Keratinocyte (primary cell): ENCODE measurements at regions not wholly inside any gene's neighbourhood (a gene's known extent, or its start where the extent isn't known, plus 50 kb on each side); places are given as distances from the start of the nearest gene placed in this dataset.

Source experiments
- DNase-seq: peaks from one replicate; pipeline ENCODE4 v3.0.0-alpha.2; 2011; ENCODE audit warnings: low read depth, missing footprints, low spot score
- FAIRE-seq: peaks from 2 replicates; lab custom pipeline; 2011; peaks lifted over from hg19 to GRCh38; lab: Jason Lieb, UNC
- H2AFZ ChIP-seq: 2 replicates; pipeline ENCODE4 v1.6.0; 2012; ENCODE audit warnings: low read length, control low read depth, inconsistent platforms; ENCODE audit not compliant: control insufficient read depth
- H3K27ac ChIP-seq: 2 replicates; pipeline ENCODE4 v1.5.1; 2011; ENCODE audit warnings: low read length; ENCODE audit not compliant: control insufficient read depth, insufficient read depth
- H3K27me3 ChIP-seq: 3 replicates; pipeline ENCODE4 v1.6.0; 2011; ENCODE audit warnings: low read length; ENCODE audit not compliant: control insufficient read depth, insufficient read depth; ENCODE audit errors: extremely low read depth
- H3K36me3 ChIP-seq, 2 experiments: 2 replicates in 1 of 2; 3 replicates in 1 of 2; pipeline ENCODE4 v1.5.1; 2011; ENCODE audit warnings: low read length in 2 of 2, mild to moderate bottlenecking in 1 of 2; ENCODE audit not compliant: control insufficient read depth in 2 of 2, insufficient read depth in 2 of 2; ENCODE audit errors: extremely low read depth in 1 of 2
- H3K4me1 ChIP-seq: 3 replicates; pipeline ENCODE4 v1.5.1; 2011; ENCODE audit warnings: low read length; ENCODE audit not compliant: control insufficient read depth, insufficient read depth; ENCODE audit errors: extremely low read depth
- H3K4me2 ChIP-seq: 3 replicates; pipeline ENCODE4 v1.6.0; 2011; ENCODE audit warnings: low read depth, low read length; ENCODE audit not compliant: control insufficient read depth, insufficient read depth; ENCODE audit errors: extremely low read depth
- H3K4me3 ChIP-seq, 3 experiments: fragments of 200-600 bp in 1 of 3; sonication (generic) in 1 of 3; 2 replicates in 2 of 3; 3 replicates in 1 of 3; pipeline ENCODE4 v1.5.1; 2011 to 2016; ENCODE audit warnings: low read length in 3 of 3, mild to moderate bottlenecking in 3 of 3, control low read depth in 2 of 3, inconsistent platforms in 1 of 3, low read depth in 1 of 3, mixed read lengths in 1 of 3, mixed run types in 1 of 3, moderate library complexity in 1 of 3; ENCODE audit not compliant: control insufficient read depth in 2 of 3, insufficient read depth in 2 of 3; ENCODE audit errors: extremely low read depth in 1 of 3
- H3K79me2 ChIP-seq: 2 replicates; pipeline ENCODE4 v1.6.0; 2012; ENCODE audit warnings: low read length; ENCODE audit not compliant: control insufficient read depth, insufficient read depth
- H3K9ac ChIP-seq: 3 replicates; pipeline ENCODE4 v1.6.0; 2011; ENCODE audit warnings: low read length; ENCODE audit not compliant: control insufficient read depth, insufficient read depth; ENCODE audit errors: extremely low read depth
- H3K9me1 ChIP-seq: 3 replicates; pipeline ENCODE4 v1.6.0; 2011; ENCODE audit warnings: low read length; ENCODE audit not compliant: control insufficient read depth, insufficient read depth; ENCODE audit errors: extremely low read depth
- H3K9me3 ChIP-seq: 2 replicates; pipeline ENCODE4 v1.5.1; 2012; ENCODE audit warnings: low read depth, low read length; ENCODE audit not compliant: control insufficient read depth
- H4K20me1 ChIP-seq: 3 replicates; pipeline ENCODE4 v1.6.0; 2011; ENCODE audit warnings: low read length; ENCODE audit not compliant: control insufficient read depth, insufficient read depth; ENCODE audit errors: extremely low read depth
- EZH2 ChIP-seq: IDR thresholded peaks from one replicate; pipeline ENCODE4 v1.6.1; 2012; ENCODE audit warnings: inconsistent platforms, mild to moderate bottlenecking, low read length, moderate library complexity
- dilution Hi-C: fragments of 300-500 bp; cut with MboI; formaldehyde crosslinking; loops from one replicate; pipeline ENCODE4 v1.7.0; 2020; ENCODE audit warnings: low sequenced_read_pairs; ENCODE audit not compliant: extremely low pct_ligation_motif_present
- TF ChIP-seq, protein P1 (sequence below), 3 experiments: IDR thresholded peaks in 1 of 3; conservative IDR thresholded peaks in 1 of 3; optimal IDR thresholded peaks in 1 of 3; 2 replicates in 2 of 3; 3 replicates in 1 of 3; pipeline versions ENCODE3 to v1.5.1; 2011; ENCODE audit warnings: low read length in 3 of 3, mild to moderate bottlenecking in 3 of 3, moderate library complexity in 2 of 3, control low read depth in 1 of 3, inconsistent platforms in 1 of 3; ENCODE audit not compliant: insufficient read depth in 2 of 3; ENCODE audit errors: extremely low read depth in 1 of 3

DNA sequence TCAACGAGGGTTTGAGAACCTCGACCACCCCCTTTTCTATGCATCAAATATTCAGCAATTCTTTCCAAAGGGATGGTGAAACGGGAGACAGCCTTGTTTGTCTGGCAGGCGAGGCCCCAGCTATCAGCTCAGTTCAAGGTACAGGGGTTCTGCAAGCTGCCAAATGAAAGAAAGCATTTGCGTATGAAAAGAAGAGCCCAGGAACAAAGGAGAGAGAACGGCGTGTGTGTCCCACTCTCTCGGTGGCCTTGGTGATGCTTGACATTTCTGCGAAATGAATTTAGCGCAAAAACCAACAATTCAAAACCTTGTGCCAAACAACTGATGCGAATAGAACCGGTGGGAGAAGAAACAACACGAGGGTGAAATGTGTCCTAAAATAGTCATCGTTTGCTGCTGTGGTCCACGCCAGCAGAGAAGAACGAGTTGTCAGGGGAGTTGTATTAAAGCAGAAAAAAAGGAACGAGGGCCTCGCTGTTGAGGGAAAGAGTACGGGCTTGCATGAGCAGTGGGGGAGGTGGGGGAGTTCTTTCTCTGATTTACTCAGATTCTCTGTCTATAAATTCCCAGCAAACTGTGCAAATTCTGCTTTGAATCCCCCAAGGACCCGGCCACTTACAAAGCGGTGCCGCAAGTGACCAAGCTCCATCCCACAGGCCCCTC is 97.7 kb downstream of the TMEM130 start:
- no peak overlapping the region for H3K27ac ChIP-seq
- H3K4me2 ChIP-seq, result no peak overlapping the region
- H3K9me3 ChIP-seq, result no peaks in the 10 kb centered on the region
- no peak overlapping the region for H2AFZ ChIP-seq
- no peaks in the 10 kb centered on the region for H3K27me3 ChIP-seq
- H3K79me2 ChIP-seq, result no peaks in the 10 kb centered on the region
- H3K9ac ChIP-seq, result no peak overlapping the region
- no peak overlapping the region for H3K4me3 ChIP-seq
- DNase-seq (no peak), FAIRE-seq (no peak)
- no peak for TF ChIP-seq EZH2
- TF ChIP-seq, protein P1, sequence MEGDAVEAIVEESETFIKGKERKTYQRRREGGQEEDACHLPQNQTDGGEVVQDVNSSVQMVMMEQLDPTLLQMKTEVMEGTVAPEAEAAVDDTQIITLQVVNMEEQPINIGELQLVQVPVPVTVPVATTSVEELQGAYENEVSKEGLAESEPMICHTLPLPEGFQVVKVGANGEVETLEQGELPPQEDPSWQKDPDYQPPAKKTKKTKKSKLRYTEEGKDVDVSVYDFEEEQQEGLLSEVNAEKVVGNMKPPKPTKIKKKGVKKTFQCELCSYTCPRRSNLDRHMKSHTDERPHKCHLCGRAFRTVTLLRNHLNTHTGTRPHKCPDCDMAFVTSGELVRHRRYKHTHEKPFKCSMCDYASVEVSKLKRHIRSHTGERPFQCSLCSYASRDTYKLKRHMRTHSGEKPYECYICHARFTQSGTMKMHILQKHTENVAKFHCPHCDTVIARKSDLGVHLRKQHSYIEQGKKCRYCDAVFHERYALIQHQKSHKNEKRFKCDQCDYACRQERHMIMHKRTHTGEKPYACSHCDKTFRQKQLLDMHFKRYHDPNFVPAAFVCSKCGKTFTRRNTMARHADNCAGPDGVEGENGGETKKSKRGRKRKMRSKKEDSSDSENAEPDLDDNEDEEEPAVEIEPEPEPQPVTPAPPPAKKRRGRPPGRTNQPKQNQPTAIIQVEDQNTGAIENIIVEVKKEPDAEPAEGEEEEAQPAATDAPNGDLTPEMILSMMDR (optimal IDR thresholded peaks at IDR 0.05 in 1 of 3, IDR thresholded peaks at IDR 0.05 in 1 of 3, conservative IDR thresholded peaks at IDR 0.05 in 1 of 3; ENCODE audit: extremely low read depth in 1 of 3, insufficient read depth in 2 of 3, low read length in 3 of 3), result no peak
- no peaks in the 10 kb centered on the region for H3K4me1 ChIP-seq
- H3K9me1 ChIP-seq, result no peaks in the 10 kb centered on the region
- dilution Hi-C loops, result no loop called here
- H3K36me3 ChIP-seq, result no peaks in the 10 kb centered on the region
- no peaks in the 10 kb centered on the region for H4K20me1 ChIP-seq

DNA sequence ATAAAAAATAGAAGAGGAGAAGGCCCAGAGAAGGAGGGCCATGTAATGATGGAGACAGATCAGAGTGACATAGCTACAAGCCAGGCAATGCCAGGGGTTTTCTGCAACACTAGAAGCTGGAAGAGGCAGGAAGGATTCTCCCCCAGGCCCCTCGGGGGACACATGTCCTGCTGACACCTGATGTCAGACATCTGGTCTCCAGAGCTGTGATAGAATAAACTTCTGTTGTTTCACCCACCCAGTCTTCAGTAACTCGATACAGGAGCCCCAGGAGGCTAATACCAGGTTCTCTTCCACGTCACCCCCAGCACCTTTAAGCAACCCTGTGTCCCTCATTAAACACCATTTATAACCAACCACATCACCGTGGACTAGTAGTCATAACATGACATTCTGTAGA is 94.9 kb downstream of the TMEM130 start:
- Histone ChIP-seq H3K27me3 (no peaks in the 10 kb centered on the region), H4K20me1 (no peaks in the 10 kb centered on the region), H3K9ac (no peak overlapping the region), H3K27ac (no peak overlapping the region), H3K79me2 (no peaks in the 10 kb centered on the region), H3K4me1 (no peaks in the 10 kb centered on the region), H3K4me2 (no peak overlapping the region), H3K9me3 (no peaks in the 10 kb centered on the region), H2AFZ (no peak overlapping the region), H3K9me1 (no peaks in the 10 kb centered on the region), H3K4me3 (no peak overlapping the region), H3K36me3 (no peaks in the 10 kb centered on the region)
- DNase-seq (no peak), FAIRE-seq (no peak)
- dilution Hi-C loops, result no loop called here
- TF ChIP-seq, protein P1 (optimal IDR thresholded peaks at IDR 0.05 in 1 of 3, IDR thresholded peaks at IDR 0.05 in 1 of 3, conservative IDR thresholded peaks at IDR 0.05 in 1 of 3; ENCODE audit: extremely low read depth in 1 of 3, insufficient read depth in 2 of 3, low read length in 3 of 3), result no peak
- no peak for TF ChIP-seq EZH2
